ENCODE measurements at regions not wholly inside any gene's neighbourhood (a gene's known extent, or its start where the extent isn't known, plus 50 kb on each side); places are given as distances from the start of the nearest gene placed in this dataset.

- no peaks in the 10 kb centered on the region for H3K9me3 ChIP-seq (ENCODE audit: control insufficient read depth, insufficient read depth, low read depth, low read length)
- H3K27ac ChIP-seq (ENCODE audit: insufficient read depth, low read length), result no peak overlapping the region
- no peaks in the 10 kb centered on the region for H3K36me3 ChIP-seq (ENCODE audit: control insufficient read depth, insufficient read depth, low read length)
- H3K27me3 ChIP-seq (ENCODE audit: control insufficient read depth, insufficient read depth, low read length), result no peaks in the 10 kb centered on the region
- TF ChIP-seq EZH2 (IDR thresholded peaks at IDR 0.05; ENCODE audit: low read length, missing control alignments), result no peak
- TF ChIP-seq, protein P1, sequence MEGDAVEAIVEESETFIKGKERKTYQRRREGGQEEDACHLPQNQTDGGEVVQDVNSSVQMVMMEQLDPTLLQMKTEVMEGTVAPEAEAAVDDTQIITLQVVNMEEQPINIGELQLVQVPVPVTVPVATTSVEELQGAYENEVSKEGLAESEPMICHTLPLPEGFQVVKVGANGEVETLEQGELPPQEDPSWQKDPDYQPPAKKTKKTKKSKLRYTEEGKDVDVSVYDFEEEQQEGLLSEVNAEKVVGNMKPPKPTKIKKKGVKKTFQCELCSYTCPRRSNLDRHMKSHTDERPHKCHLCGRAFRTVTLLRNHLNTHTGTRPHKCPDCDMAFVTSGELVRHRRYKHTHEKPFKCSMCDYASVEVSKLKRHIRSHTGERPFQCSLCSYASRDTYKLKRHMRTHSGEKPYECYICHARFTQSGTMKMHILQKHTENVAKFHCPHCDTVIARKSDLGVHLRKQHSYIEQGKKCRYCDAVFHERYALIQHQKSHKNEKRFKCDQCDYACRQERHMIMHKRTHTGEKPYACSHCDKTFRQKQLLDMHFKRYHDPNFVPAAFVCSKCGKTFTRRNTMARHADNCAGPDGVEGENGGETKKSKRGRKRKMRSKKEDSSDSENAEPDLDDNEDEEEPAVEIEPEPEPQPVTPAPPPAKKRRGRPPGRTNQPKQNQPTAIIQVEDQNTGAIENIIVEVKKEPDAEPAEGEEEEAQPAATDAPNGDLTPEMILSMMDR (conservative IDR thresholded peaks at IDR 0.05 in 1 of 2, IDR thresholded peaks at IDR 0.05 in 1 of 2; ENCODE audit: low read depth in 1 of 2, low read length in 2 of 2), result no peak
- no peak overlapping the region for H2AFZ ChIP-seq (ENCODE audit: low read length)
- DNase-seq (ENCODE audit: low read depth in 2 of 2), result no peak
- no peaks in the 10 kb centered on the region for H3K79me2 ChIP-seq (ENCODE audit: control insufficient read depth, insufficient read depth, low read length)
- H3K4me2 ChIP-seq (ENCODE audit: extremely low read depth, insufficient read depth, low read length), result no peak overlapping the region
- H3K9ac ChIP-seq (ENCODE audit: insufficient read depth, low read length), result no peak overlapping the region
- no peaks in the 10 kb centered on the region for H3K4me1 ChIP-seq (ENCODE audit: control insufficient read depth, extremely low read depth, insufficient read depth, low read length)
- H3K4me3 ChIP-seq (replicated peaks in 1 of 4; ENCODE audit: control extremely low read depth in 1 of 4, insufficient read depth in 1 of 4, low read depth in 3 of 4, low read length in 4 of 4), result no peak overlapping the region
- no peaks in the 10 kb centered on the region for H4K20me1 ChIP-seq (ENCODE audit: control insufficient read depth, extremely low read depth, insufficient read depth, low read length)
Observed at GRCh38 chr5:31079668-31080067, 113.8 kb upstream of the CDH6 start.

DNA sequence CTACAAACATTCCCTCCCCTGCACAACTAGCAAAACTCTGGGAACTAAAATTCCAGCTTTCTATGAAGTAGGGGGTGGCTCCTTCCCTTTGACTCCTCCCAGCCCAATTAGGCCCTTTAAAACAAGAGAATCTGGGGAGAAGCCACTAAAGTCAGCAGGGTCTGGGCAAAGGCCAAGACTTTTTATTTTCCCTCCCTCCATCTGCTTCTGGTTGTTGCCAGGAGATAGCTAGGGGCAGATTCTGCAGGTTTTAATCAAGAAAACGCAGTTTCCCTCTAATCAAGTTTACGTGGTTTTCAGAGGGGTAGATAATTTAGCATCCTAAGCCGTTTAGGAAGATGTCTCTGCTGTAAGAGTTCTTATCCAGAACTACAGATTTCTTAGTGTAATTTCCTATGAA, 114.5 kb upstream of the CDH6 start:
- Histone ChIP-seq H3K9ac (ENCODE audit: insufficient read depth, low read length) (no peak overlapping the region), H3K27ac (ENCODE audit: insufficient read depth, low read length) (no peak overlapping the region), H3K4me1 (ENCODE audit: control insufficient read depth, extremely low read depth, insufficient read depth, low read length) (no peaks in the 10 kb centered on the region), H3K4me2 (ENCODE audit: extremely low read depth, insufficient read depth, low read length) (no peak overlapping the region), H2AFZ (ENCODE audit: low read length) (no peak overlapping the region), H4K20me1 (ENCODE audit: control insufficient read depth, extremely low read depth, insufficient read depth, low read length) (no peaks in the 10 kb centered on the region), H3K4me3 (replicated peaks in 1 of 4; ENCODE audit: control extremely low read depth in 1 of 4, insufficient read depth in 1 of 4, low read depth in 3 of 4, low read length in 4 of 4) (no peak overlapping the region), H3K27me3 (ENCODE audit: control insufficient read depth, insufficient read depth, low read length) (no peaks in the 10 kb centered on the region), H3K36me3 (ENCODE audit: control insufficient read depth, insufficient read depth, low read length) (no peaks in the 10 kb centered on the region), H3K9me3 (ENCODE audit: control insufficient read depth, insufficient read depth, low read depth, low read length) (no peaks in the 10 kb centered on the region), H3K79me2 (ENCODE audit: control insufficient read depth, insufficient read depth, low read length) (no peaks in the 10 kb centered on the region)
- no peak for DNase-seq (ENCODE audit: low read depth in 2 of 2)
- TF ChIP-seq, protein P1 (conservative IDR thresholded peaks at IDR 0.05 in 1 of 2, IDR thresholded peaks at IDR 0.05 in 1 of 2; ENCODE audit: low read depth in 1 of 2, low read length in 2 of 2), result no peak
- no peak for TF ChIP-seq EZH2 (IDR thresholded peaks at IDR 0.05; ENCODE audit: low read length, missing control alignments)

DNA sequence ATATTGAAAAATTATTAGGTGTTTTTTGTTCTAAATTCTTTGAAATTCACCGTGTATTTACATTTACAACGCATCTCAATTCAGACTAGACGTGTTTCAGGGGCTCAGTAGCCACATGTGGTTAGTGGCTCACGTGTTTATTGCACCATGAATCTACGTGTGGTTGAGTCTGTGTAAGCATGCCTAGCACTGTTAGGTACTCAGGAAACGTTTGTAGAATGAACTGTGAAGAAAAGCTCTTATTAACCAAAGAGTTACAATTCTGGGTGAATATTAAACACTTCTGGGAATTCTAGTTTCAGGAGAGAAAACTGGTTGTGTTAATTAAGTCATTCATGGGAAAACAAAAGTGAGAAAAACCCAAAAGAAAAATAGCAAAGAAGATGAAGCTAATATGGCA, 117.5 kb upstream of the CDH6 start:
- no peak overlapping the region for H2AFZ ChIP-seq (ENCODE audit: low read length)
- H3K79me2 ChIP-seq (ENCODE audit: control insufficient read depth, insufficient read depth, low read length), result no peaks in the 10 kb centered on the region
- H3K4me1 ChIP-seq (ENCODE audit: control insufficient read depth, extremely low read depth, insufficient read depth, low read length), result no peaks in the 10 kb centered on the region
- H3K27ac ChIP-seq (ENCODE audit: insufficient read depth, low read length), result no peak overlapping the region
- TF ChIP-seq, protein P1 (conservative IDR thresholded peaks at IDR 0.05 in 1 of 2, IDR thresholded peaks at IDR 0.05 in 1 of 2; ENCODE audit: low read depth in 1 of 2, low read length in 2 of 2), result no peak
- TF ChIP-seq EZH2 (IDR thresholded peaks at IDR 0.05; ENCODE audit: low read length, missing control alignments), result no peak
- H3K9ac ChIP-seq (ENCODE audit: insufficient read depth, low read length), result no peak overlapping the region
- DNase-seq (ENCODE audit: low read depth in 2 of 2), result no peak
- H3K9me3 ChIP-seq (ENCODE audit: control insufficient read depth, insufficient read depth, low read depth, low read length), result no peaks in the 10 kb centered on the region
- H4K20me1 ChIP-seq (ENCODE audit: control insufficient read depth, extremely low read depth, insufficient read depth, low read length), result no peaks in the 10 kb centered on the region
- H3K4me3 ChIP-seq (replicated peaks in 1 of 4; ENCODE audit: control extremely low read depth in 1 of 4, insufficient read depth in 1 of 4, low read depth in 3 of 4, low read length in 4 of 4), result no peak overlapping the region
- H3K4me2 ChIP-seq (ENCODE audit: extremely low read depth, insufficient read depth, low read length), result no peak overlapping the region
- H3K27me3 ChIP-seq (ENCODE audit: control insufficient read depth, insufficient read depth, low read length), result no peaks in the 10 kb centered on the region
- no peaks in the 10 kb centered on the region for H3K36me3 ChIP-seq (ENCODE audit: control insufficient read depth, insufficient read depth, low read length)

Measured in fibroblast of lung (primary cell).